A673 (cell line): ENCODE measurements at regions not wholly inside any gene's neighbourhood (a gene's known extent, or its start where the extent isn't known, plus 50 kb on each side); places are given as distances from the start of the nearest gene placed in this dataset.

ENCODE experiments used
- BruUV-seq: library from RNA; stranded (reverse); fragments of 400-500 nt; replicated peaks from 2 replicates; lab custom pipeline; 2021; lab: Mats Ljungman, UMichigan
- CTCF ChIA-PET: fragments of 300-600 bp; sonication (Branson Sonifier 250); formaldehyde crosslinking; loops from one replicate; lab custom pipeline; 2022; ENCODE audit warnings: antibody characterized with exemption; lab: Charles Lee
- POLR2A ChIA-PET: fragments of 300-600 bp; sonication (Branson Sonifier 250); formaldehyde crosslinking; loops from one replicate; lab custom pipeline; 2022; ENCODE audit warnings: antibody characterized with exemption; ENCODE audit not compliant: low non-redundant PET; lab: Charles Lee
- DNase-seq: peaks from one replicate; pipeline ENCODE4 v3.0.0-alpha.2; 2015; ENCODE audit warnings: low spot score
- H3K27ac ChIP-seq: fragments of 200-600 bp; sonication (generic); 2 replicates; pipeline ENCODE4 v1.5.1; 2016; ENCODE audit warnings: mixed run types, low read depth, mild to moderate bottlenecking, mixed read lengths, antibody characterized with exemption, low read length; ENCODE audit not compliant: poor library complexity, severe bottlenecking
- H3K27me3 ChIP-seq: fragments of 200-600 bp; sonication (generic); replicated peaks from 2 replicates; pipeline ENCODE4 v1.6.1; 2017; ENCODE audit warnings: mixed run types, low read depth, mild to moderate bottlenecking, mixed read lengths, antibody characterized with exemption, low read length; ENCODE audit not compliant: insufficient read depth, poor library complexity
- H3K36me3 ChIP-seq: fragments of 200-600 bp; sonication (generic); 2 replicates; pipeline ENCODE4 v1.6.1; 2016; ENCODE audit warnings: mixed run types, mild to moderate bottlenecking, mixed read lengths, antibody characterized with exemption, low read length; ENCODE audit not compliant: insufficient read depth, poor library complexity, severe bottlenecking
- H3K4me1 ChIP-seq: fragments of 200-600 bp; sonication (generic); 2 replicates; pipeline ENCODE4 v1.6.1; 2017; ENCODE audit warnings: mixed run types, mild to moderate bottlenecking, mixed read lengths, antibody characterized with exemption, low read length; ENCODE audit not compliant: insufficient read depth, poor library complexity, severe bottlenecking
- H3K4me3 ChIP-seq: fragments of 200-600 bp; sonication (generic); 2 replicates; pipeline ENCODE4 v1.5.1; 2016; ENCODE audit warnings: low read depth, mixed run types, mild to moderate bottlenecking, mixed read lengths, low read length; ENCODE audit not compliant: poor library complexity, severe bottlenecking
- H3K9me3 ChIP-seq: fragments of 200-600 bp; sonication (generic); 2 replicates; pipeline ENCODE4 v1.6.1; 2016; ENCODE audit warnings: mixed run types, low read depth, mild to moderate bottlenecking, mixed read lengths, antibody characterized with exemption, low read length; ENCODE audit not compliant: poor library complexity, severe bottlenecking
- EZH2 ChIP-seq: fragments of 200-600 bp; sonication (generic); IDR thresholded peaks from 2 replicates; pipeline ENCODE4 v1.6.1; 2017; ENCODE audit warnings: borderline replicate concordance, low read depth, mild to moderate bottlenecking, mixed read lengths, antibody characterized with exemption, low read length; ENCODE audit not compliant: poor library complexity, severe bottlenecking
- intact Hi-C: fragments of 100-400 bp; cut with micrococcal nuclease; formaldehyde crosslinking; loops from one replicate; pipeline ENCODE4 v1.10.0; 2022; ENCODE audit not compliant: unreplicated experiment
- TF ChIP-seq, protein P1 (sequence below): fragments of 300-800, 200-600 bp; sonication (generic); conservative IDR thresholded peaks from 2 replicates; pipeline ENCODE4 v1.5.1; 2017; ENCODE audit warnings: low read depth, mild to moderate bottlenecking, antibody characterized with exemption, low read length, moderate library complexity, mixed read lengths

GRCh38 chr13:99909097-99909835 is 62.3 kb downstream of the ZIC5 start:
- CTCF ChIA-PET, result no interaction called here

DNA sequence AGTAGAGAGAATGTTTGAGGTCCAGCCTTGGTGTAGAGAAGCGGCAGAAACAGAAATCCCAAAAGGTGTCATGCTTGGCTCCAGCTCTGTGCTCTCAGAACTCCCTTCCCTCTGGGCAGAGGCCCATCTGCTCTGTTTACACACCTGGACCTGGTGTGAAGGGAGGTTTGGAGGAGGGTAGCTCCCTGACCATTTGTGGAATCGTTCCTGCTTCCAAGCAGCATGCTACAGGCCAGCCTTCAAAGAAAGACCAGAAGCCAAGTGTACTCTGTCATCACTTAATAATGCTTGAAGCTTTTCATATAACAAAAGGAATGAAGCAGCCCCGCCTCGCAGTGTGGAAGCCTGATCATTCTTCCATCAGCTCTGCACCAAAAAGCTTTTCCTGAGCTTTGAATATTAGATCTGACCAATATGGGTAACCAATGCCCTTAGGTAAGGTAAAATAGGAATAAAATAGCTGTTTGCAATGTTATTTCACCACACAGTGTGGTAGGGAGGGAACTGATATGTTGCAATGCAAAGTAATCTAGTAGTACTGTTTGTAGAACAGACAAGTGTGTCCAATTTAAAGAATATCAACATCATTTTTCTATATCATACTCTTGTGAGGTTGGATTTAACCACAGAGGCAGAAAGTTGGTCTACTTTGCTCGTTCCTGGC is 63.3 kb downstream of the ZIC5 start:
- no TSS peak for BruUV-seq
- no peak for DNase-seq
- H3K27me3 ChIP-seq, result no peaks in the 10 kb centered on the region
- peaks cover 18% of the 10 kb centered on the region for H3K4me1 ChIP-seq
- H3K36me3 ChIP-seq, result no peaks in the 10 kb centered on the region
- no peaks in the 10 kb centered on the region for H3K9me3 ChIP-seq
- no peak overlapping the region for H3K27ac ChIP-seq
- intact Hi-C loops, result no loop called here
- TF ChIP-seq, protein P1, sequence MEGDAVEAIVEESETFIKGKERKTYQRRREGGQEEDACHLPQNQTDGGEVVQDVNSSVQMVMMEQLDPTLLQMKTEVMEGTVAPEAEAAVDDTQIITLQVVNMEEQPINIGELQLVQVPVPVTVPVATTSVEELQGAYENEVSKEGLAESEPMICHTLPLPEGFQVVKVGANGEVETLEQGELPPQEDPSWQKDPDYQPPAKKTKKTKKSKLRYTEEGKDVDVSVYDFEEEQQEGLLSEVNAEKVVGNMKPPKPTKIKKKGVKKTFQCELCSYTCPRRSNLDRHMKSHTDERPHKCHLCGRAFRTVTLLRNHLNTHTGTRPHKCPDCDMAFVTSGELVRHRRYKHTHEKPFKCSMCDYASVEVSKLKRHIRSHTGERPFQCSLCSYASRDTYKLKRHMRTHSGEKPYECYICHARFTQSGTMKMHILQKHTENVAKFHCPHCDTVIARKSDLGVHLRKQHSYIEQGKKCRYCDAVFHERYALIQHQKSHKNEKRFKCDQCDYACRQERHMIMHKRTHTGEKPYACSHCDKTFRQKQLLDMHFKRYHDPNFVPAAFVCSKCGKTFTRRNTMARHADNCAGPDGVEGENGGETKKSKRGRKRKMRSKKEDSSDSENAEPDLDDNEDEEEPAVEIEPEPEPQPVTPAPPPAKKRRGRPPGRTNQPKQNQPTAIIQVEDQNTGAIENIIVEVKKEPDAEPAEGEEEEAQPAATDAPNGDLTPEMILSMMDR, result no peak
- TF ChIP-seq EZH2, result no peak
- POLR2A ChIA-PET, result no interaction called here
- H3K4me3 ChIP-seq, result no peak overlapping the region
- CTCF ChIA-PET, result no interaction called here

More at GRCh38 chr13:99909097-99909835, 62.3 kb downstream of the ZIC5 start:
- no TSS peak for BruUV-seq
- Histone ChIP-seq H3K36me3 (no peaks in the 10 kb centered on the region), H3K4me1 (peaks cover 16% of the 10 kb centered on the region), H3K4me3 (no peak overlapping the region), H3K27ac (no peak overlapping the region), H3K27me3 (no peaks in the 10 kb centered on the region), H3K9me3 (no peaks in the 10 kb centered on the region)
- POLR2A ChIA-PET, result no interaction called here
- no peak for DNase-seq
- TF ChIP-seq, protein P1, result no peak
- TF ChIP-seq EZH2, result no peak
- intact Hi-C loops, result no loop called here

- intact Hi-C loops, result no loop called here
- CTCF ChIA-PET, result no interaction called here
- no peak for DNase-seq
Measured at GRCh38 chr13:99907627-99908026, 63.9 kb downstream of the ZIC5 start.

More at GRCh38 chr13:99907627-99908026, 63.9 kb downstream of the ZIC5 start:
- H3K27ac ChIP-seq, result no peak overlapping the region
- no peaks in the 10 kb centered on the region for H3K36me3 ChIP-seq
- H3K9me3 ChIP-seq, result no peaks in the 10 kb centered on the region
- H3K4me1 ChIP-seq, result peaks cover 24% of the 10 kb centered on the region
- no peaks in the 10 kb centered on the region for H3K27me3 ChIP-seq
- H3K4me3 ChIP-seq, result no peak overlapping the region
- TF ChIP-seq, protein P1, result no peak
- TF ChIP-seq EZH2, result no peak
- POLR2A ChIA-PET, result no interaction called here
- BruUV-seq, result no TSS peak
